GM12874 (cell line): ENCODE measurements at regions not wholly inside any gene's neighbourhood (a gene's known extent, or its start where the extent isn't known, plus 50 kb on each side); places are given as distances from the start of the nearest gene placed in this dataset.

Experiments
- TF ChIP-seq, protein P1 (sequence below): IDR thresholded peaks from 2 replicates; pipeline ENCODE4 v1.5.1; 2011; ENCODE audit warnings: low read depth, mild to moderate bottlenecking, control low read depth, low read length, moderate library complexity; ENCODE audit not compliant: insufficient read depth

DNA sequence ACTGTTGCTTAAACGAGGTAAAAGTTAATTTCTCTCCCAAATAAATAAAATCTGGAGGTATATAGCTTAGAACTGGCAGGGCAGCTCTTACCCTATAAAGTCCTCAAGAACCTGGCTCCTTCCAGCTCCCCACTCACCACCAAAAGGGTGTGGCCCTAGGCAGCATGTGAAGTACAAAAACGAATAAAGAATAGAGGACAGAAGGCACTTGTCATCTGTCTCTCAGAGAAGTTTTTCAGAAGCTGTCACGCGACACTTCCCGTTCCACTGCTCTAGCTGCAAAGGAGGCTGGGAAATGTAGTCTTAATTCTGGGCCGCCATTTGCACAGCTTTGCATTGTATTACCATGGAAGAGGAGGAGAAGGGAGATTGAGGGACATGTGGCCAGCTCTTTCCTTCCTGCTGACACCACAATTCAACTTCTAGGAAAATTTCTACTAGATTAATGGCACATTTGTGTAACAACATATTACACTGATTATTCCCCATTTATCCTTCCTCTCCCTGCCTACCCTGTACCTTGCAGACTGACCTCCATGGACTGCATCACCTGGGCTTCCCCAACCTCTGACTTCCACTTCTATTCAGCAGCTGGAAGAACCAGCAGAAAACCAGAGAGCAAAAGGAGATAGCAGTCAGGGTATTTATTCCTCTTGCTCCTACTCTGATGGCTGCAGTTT lies 62.2 kb downstream of the CCDC71L start:
- TF ChIP-seq, protein P1, sequence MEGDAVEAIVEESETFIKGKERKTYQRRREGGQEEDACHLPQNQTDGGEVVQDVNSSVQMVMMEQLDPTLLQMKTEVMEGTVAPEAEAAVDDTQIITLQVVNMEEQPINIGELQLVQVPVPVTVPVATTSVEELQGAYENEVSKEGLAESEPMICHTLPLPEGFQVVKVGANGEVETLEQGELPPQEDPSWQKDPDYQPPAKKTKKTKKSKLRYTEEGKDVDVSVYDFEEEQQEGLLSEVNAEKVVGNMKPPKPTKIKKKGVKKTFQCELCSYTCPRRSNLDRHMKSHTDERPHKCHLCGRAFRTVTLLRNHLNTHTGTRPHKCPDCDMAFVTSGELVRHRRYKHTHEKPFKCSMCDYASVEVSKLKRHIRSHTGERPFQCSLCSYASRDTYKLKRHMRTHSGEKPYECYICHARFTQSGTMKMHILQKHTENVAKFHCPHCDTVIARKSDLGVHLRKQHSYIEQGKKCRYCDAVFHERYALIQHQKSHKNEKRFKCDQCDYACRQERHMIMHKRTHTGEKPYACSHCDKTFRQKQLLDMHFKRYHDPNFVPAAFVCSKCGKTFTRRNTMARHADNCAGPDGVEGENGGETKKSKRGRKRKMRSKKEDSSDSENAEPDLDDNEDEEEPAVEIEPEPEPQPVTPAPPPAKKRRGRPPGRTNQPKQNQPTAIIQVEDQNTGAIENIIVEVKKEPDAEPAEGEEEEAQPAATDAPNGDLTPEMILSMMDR = no peak

DNA sequence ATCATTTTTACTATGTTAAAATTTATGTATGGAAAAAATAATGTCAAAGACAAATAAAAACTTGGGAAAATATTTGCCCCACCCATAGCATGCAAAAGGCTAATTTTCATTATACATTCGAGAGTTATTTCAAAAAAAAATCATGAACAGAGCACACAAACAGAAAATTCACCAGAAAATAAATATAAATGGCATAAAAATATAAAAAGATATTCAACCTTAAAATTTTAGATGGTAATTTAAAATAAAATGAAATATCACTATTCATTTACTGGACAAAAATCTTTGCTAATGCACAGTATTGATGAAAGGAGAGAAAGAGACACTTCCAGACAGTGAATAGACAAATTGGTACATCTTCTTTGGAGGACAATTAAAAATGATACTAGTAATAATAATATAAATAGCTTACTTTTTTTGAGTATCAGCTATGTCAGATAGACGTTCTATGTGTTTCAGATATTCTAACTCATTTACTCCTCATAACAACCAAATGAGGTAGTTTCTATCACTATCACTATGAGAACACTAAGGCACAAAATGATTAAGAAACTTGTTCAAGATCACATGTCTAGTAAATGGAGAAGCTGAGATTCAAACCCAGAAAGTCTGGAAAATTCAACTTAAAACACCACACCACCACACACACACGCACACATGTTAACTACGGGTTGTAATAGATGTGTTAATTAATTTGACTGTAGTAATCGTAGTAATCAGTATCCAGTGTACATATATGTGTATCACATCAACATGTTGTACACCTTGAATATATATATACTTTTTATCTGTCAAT lies 63.0 kb downstream of the CCDC71L start:
- TF ChIP-seq, protein P1 = no peak

DNA sequence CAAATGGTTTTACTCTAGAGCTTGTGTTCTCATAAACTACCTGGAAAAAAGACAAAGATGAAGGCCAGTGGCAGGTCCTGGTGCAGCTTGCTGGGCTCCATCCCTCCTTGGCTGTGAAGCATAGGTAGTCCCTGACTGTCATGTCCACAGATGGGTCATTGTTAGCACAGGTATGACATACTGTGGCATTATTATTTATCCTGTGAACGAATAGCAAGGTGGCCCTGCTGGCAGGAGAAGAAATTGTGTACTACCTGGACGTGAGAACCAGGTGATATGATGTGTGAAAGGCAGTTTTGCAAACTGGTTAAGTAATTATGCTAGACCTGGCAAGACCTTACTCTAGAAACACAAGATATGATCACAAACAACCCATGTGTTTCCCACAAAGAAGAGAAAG lies 63.9 kb downstream of the CCDC71L start:
- TF ChIP-seq, protein P1 = no peak

DNA sequence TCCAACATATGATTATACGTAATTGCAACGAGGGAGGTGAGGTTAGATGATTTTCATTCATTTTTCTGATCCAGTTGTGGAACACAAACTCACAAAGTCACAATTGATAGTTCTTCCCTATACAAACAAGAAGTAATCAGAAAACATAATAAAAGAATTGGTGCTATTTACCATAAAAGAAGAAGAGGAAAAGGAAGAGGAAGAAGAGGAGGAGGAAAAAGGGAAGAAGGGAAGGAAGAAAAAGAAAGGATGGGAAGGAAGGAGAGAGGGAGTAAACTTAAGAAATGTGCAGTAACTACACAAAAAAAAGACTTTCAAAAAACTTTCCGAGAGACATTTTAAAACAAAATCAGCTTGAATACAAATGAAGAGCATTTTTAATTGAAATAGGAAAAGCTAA lies 65.0 kb downstream of the CCDC71L start:
- TF ChIP-seq, protein P1 = no peak

DNA sequence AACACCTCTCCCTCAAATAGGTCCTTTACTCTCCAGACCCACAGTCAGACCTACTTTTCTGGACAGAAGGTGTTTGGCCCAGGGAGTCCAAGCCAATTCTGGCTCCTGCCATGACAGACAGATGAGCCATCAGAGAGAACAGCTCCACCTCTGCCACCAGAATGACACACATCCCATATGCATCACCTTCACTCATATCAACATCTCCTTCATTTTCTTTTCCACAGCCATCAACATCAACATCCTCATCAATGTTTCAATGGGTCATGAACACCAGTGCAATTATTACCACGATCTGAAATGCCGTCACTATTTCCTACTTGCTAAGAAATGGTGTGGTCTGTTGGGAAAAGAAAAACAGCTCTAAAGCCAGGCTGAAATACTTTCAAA lies 67.9 kb downstream of the CCDC71L start:
- TF ChIP-seq, protein P1 = no peak

DNA sequence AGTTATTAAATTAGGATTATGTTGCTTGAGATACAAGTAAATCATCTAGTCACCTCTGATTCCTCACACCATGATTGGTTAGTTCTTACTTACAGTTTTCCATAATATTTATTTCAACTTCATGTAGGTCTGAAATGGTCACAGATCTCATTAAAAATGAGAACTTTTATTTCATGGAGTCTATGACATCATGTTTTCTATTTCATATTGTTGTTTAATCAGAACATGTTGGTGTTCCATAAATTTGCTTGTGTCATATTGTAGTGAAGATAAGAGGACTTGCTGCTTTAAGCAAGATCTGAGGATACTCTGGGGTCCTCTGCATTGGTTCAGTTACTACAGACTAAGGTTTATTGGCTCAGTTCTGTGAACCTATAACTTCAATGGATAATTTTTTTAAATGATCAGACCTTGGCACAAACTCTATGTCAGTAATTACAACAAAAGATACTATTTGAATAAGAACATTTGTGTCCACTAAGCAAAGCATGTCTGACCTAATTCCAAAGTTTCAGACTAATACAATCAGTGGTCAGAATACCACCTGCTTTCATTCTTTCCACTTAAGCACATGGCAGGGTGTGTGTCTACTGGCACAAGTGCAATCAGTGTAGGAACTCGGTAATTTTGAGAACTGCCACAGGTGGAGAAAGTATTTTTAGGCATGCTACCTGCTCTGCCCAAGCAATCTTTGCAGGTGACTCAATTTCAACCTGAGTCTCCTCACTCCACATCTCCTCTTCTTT lies 68.5 kb downstream of the CCDC71L start:
- TF ChIP-seq, protein P1 = no peak

DNA sequence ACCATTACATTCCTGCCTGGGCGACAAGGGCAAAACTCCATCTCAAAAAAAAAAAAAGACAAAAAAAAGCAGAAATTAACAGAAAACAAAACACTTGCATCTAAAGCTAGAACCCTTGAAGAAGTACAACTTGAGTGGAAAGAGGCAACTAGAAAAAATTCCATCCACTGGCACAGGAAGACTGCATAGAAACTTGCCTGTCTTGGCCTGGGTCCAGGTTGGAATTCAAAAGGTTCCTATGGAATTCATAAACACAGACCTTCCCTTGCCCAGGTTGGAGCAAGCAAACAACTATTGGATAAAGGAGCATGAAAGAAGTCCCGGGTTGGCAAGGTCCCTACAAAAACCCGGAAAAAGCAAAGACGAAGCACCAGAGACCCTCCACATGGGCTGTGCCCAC lies 69.8 kb downstream of the CCDC71L start:
- TF ChIP-seq, protein P1 = no peak
